ENCODE measurements at regions not wholly inside any gene's neighbourhood (a gene's known extent, or its start where the extent isn't known, plus 50 kb on each side); places are given as distances from the start of the nearest gene placed in this dataset.

DNA sequence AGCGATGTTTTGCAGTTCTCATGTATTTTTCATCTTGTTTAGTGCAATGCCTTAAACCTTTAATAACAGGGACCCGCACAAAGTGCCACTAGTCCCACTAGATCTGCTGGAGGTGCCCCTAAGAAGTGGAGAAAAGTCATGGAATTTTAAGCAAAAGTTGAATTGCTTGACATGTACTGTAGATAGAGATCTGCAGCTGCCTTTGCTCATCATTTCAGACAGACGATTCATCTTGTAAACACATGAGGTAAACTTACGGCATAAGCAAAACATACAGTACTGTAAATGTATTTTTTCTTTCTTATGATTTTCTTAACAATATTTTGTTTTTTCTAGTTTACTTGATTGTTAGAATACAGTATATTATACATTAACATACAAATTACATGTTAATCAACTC is 295.6 kb downstream of the CASP12 start:
- DNase-seq, result no peak
- no peak for TF ChIP-seq POLR2A (IDR thresholded peaks at IDR 0.05; ENCODE audit: low read length)
- no peak for TF ChIP-seq GATA1 (IDR thresholded peaks at IDR 0.05; ENCODE audit: low read depth, low read length)

DNA sequence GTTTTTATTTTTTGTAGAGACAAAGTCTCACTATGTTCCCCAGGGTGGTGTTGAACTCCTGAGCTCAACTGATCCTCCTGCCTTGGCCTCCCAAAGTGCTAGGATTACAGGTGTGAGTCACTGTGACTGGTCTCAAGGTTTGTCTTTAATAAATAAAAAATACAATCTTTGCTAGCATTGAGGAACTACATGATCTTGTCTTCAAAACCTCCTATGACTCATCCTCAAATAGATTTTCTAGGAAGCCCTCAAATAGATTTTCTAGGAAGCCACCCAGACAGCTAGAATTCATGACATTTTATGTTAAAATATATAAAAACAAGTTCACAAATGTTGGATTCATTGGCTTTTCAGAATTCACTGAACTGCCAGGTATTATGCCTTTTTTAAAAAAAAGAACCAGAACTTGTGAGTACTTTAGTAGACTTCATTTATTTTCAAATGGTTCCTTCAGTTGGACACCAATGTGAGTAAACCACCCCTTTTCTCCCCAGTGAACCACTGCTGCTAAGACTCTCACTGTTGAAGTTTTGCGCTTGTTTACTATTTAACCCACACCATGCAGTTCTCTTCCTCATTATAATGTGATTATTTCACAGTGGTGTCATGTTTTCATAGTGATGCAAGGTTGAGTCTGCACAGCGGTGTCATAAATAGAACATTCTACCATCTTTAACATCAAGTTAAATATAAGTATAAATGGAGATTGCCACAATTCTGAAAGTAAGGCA is 303.9 kb downstream of the CASP12 start:
- TF ChIP-seq GATA1 (IDR thresholded peaks at IDR 0.05; ENCODE audit: low read depth, low read length), result no peak
- no peak for TF ChIP-seq POLR2A (IDR thresholded peaks at IDR 0.05; ENCODE audit: low read length)
- no peak for DNase-seq

DNA sequence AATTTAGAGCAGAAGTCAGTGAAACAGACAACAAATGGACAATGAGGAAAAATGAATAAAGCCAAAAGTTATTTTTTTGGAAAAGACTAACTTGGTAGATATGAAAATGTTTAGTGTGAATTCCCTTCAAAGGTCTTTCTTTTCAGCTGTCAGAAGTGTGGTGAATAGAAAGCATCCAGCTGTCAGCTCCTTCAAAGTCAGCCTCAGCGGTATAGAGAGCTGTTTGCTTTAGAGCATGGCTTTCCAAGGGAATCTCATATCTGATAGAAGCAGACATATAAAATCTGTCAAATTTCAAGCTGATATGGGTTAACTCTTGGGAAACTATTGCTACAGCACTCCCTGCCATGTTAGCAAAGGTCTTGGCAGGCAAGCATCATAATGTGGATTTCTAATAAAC is 309.3 kb downstream of the CASP12 start:
- DNase-seq, result no peak
- no peak for TF ChIP-seq POLR2A (IDR thresholded peaks at IDR 0.05; ENCODE audit: low read length)
- no peak for TF ChIP-seq GATA1 (IDR thresholded peaks at IDR 0.05; ENCODE audit: low read depth, low read length)

DNA sequence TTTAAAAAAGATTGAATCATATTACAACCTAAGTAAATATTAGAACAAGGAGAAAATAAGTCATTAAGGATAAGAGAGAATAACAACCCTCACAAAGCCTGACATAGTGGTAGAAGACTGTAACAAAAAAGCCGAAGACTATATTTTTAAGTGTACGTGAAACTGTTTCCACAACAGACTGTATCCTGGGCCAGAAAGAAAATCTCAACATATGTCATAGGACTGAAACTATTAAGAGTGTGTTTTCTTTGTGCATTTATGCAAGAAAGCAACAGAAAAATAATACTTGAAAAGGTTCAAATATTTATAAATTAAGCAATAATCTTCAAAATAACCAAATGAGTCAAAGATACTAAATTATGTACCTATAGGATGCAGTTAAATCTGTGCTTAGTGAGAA is 309.8 kb downstream of the CASP12 start:
- no peak for DNase-seq
- TF ChIP-seq GATA1 (IDR thresholded peaks at IDR 0.05; ENCODE audit: low read depth, low read length) (no peak), POLR2A (IDR thresholded peaks at IDR 0.05; ENCODE audit: low read length) (no peak)

DNA sequence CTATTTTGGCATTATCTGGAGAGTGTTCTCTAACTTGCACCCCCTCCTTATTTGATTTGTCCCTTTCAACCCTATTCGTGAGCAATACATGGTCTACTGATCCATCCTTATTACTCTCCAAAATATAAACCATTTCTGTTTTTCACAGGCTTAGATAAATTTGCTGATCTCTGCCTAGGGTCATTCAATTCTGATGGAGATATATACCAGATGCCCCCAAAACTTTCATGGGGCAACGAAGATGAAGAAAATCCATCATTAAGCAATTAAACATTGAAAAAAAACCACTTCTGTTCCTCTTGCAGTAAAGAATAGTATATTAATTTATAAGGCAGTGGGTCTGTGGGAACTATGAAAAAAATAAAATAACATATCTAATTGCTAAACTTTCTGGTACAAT is 313.4 kb downstream of the CASP12 start:
- DNase-seq, result no peak
- TF ChIP-seq POLR2A (IDR thresholded peaks at IDR 0.05; ENCODE audit: low read length), result no peak
- no peak for TF ChIP-seq GATA1 (IDR thresholded peaks at IDR 0.05; ENCODE audit: low read depth, low read length)

DNA sequence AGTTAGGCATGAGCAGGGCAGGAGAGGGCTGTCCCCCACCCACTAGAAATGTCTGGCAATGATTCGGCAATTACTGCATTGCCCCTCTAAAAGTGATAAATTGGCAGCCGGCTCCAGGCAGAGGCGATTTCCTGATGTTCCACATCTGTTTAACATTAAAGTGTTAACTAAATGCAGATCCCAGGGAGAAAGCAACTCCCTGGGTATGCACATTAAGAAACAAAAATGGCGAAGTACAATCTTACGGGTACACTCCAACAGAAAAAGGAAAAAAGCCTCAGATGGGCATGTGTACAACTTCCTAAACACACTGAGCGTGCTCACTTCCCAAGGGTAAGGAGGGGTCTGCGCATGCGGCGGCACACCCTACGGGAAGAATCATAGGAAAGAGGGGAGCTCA is 314.4 kb downstream of the CASP12 start:
- DNase-seq, result no peak

DNA sequence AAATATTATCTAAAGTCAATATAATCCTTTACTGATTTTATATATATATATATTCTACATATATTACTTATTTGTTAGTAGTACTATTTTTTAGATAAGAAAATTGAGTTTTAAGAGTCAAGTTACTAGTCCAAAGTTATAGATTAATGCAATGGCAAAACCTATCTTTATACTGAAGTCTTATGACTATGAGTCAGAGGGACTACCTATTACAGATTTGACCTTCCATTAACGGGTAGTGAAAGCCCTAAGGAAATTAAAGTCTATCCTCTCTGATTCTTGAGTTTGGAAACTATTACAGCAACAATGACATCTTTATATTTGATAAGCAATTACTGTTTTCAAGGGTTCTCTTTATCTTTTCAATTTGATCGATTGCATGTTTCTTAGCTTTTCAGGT is 315.8 kb downstream of the CASP12 start:
- DNase-seq, result no peak
- TF ChIP-seq GATA1 (IDR thresholded peaks at IDR 0.05; ENCODE audit: low read depth, low read length) (no peak), POLR2A (IDR thresholded peaks at IDR 0.05; ENCODE audit: low read length) (no peak)

More for the DNA sequence above, 314.4 kb downstream of the CASP12 start:
- TF ChIP-seq GATA1 (IDR thresholded peaks at IDR 0.05; ENCODE audit: low read depth, low read length), result no peak
- no peak for TF ChIP-seq POLR2A (IDR thresholded peaks at IDR 0.05; ENCODE audit: low read length)

DNA sequence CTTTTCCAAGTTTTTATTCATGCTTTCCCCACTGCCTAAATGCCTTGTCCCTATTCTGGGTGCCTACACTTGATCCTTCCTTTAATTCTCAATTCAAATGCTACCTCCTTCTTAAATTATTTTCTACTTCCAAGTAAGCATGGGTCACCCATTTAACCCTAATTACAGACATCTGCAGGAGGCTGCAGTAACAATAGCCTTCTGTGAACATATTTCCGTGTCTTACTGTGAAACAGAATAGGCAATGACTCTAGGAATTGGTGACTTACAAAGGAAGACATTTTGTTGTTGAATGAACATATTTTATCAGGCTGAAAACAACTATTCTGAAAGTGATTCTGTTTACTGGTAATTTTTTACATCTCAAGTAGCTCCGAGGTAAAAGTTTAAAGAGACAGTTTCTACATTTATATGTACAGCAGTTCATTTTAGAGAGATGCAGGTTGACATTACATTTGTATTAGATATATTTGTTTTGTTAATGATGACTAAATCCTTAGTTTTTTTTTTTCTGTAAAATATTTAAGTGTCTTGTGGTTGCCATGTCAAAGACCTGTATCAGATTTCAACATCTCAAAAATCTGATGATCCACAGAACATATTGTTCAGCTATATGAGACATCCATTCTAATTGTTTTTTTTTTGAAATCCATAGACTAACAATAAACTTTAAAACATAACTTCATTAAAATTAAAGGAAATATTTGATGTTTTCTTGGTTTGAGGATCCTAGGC is 316.8 kb downstream of the CASP12 start:
- DNase-seq, result no peak
- TF ChIP-seq GATA1 (IDR thresholded peaks at IDR 0.05; ENCODE audit: low read depth, low read length), result no peak
- TF ChIP-seq POLR2A (IDR thresholded peaks at IDR 0.05; ENCODE audit: low read length), result no peak

DNA sequence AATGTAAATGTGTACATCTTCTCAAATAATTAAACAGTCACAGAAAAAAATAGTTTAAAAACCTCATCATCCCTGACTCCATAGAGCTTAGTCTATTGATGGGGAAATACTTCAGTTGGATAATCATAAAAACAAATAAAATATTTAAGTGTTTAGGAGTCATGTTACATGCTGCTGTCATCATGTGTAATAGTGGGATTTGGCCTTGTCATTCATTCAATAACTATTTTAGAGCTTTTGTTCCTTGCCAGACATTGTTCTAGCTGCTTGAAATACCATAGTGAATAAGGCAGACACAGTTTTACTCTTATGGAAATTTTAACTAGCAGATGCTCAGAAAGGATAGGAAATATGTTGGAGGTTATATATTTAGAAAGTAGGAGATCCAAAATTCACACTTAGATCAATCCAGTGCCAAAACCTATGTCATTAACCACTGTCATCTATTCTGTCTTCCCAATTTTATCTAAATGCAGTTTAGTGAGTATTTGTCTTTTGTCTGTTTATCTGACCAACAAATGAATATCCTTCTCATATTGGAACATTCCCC is 324.7 kb downstream of the CASP12 start:
- DNase-seq, result no peak

DNA sequence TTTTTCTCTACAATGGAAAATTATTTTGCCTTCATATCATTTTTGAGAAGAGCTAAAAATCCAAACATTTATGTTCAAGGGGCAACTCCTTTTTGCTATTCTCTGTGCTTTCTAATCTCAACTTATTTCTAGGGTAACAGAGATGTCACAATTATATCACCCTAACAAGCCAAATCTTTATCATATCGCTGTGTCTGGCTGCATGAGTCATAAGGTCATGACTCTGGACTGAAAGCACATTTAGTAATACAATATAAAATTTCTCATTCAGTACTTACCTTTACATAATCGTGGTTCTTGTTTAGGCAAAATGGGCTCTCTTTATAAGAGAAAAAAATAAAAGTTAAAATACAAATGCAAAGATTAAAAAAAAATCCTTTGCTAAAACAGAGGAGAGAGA is 326.0 kb downstream of the CASP12 start:
- TF ChIP-seq GATA1 (IDR thresholded peaks at IDR 0.05; ENCODE audit: low read depth, low read length), result no peak
- no peak for TF ChIP-seq POLR2A (IDR thresholded peaks at IDR 0.05; ENCODE audit: low read length)
- DNase-seq, result peak in 1 of 2 experiments; percentile 11

More for the DNA sequence above, 324.7 kb downstream of the CASP12 start:
- TF ChIP-seq POLR2A (IDR thresholded peaks at IDR 0.05; ENCODE audit: low read length) (no peak), GATA1 (IDR thresholded peaks at IDR 0.05; ENCODE audit: low read depth, low read length) (no peak)

DNA sequence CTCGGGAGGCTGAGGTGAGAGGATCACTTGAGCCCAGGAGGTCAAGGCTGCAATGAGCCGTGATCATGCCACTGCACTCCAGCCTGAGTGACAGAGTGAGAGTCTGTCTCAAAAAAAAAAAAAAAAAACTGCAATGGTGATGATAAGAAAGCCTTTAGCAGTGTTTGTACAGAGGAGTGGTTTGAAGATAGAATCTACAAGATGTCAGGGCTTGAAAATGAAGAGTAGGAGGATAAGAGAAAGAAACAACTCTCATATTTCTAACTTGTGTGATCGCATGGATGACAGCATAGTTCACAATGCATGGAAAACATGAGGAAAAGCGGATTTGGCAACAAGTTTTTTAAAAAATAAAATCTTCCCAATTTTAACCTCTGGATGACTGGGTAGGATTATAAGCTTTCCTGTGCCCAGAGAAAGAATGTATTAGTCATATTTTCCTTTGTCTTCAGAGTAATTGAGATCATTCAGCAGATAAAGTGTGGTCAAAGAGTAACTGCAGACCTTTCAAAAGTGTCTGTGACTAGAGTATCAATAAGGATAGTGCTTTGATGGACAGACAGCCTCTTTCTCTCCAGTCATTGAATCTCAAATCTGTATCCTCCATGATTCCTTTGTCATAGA is 328.1 kb downstream of the CASP12 start:
- TF ChIP-seq POLR2A (IDR thresholded peaks at IDR 0.05; ENCODE audit: low read length), result no peak
- TF ChIP-seq GATA1 (IDR thresholded peaks at IDR 0.05; ENCODE audit: low read depth, low read length), result no peak
- DNase-seq, result peak in 1 of 2 experiments; percentile 19

DNA sequence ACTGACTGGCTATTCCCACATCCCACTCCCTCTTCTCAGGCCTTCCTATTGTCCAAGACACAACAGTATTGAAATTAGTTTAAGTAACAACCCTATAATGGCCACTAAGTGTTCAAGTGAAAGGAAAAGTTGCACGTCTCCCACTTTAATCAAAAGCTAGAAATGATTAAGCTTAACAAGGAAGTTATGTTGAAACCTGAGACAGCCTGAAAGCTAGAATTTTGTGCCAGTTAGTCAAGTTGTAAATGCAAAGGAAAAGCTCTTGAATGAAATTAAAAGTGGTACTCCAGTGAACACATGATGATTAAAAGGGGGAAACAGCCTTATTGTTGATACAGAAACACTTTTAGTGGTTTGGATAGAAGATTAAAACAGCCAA is 332.7 kb downstream of the CASP12 start:
- TF ChIP-seq POLR2A (IDR thresholded peaks at IDR 0.05; ENCODE audit: low read length) (no peak), GATA1 (IDR thresholded peaks at IDR 0.05; ENCODE audit: low read depth, low read length) (no peak)
- DNase-seq, result no peak

DNA sequence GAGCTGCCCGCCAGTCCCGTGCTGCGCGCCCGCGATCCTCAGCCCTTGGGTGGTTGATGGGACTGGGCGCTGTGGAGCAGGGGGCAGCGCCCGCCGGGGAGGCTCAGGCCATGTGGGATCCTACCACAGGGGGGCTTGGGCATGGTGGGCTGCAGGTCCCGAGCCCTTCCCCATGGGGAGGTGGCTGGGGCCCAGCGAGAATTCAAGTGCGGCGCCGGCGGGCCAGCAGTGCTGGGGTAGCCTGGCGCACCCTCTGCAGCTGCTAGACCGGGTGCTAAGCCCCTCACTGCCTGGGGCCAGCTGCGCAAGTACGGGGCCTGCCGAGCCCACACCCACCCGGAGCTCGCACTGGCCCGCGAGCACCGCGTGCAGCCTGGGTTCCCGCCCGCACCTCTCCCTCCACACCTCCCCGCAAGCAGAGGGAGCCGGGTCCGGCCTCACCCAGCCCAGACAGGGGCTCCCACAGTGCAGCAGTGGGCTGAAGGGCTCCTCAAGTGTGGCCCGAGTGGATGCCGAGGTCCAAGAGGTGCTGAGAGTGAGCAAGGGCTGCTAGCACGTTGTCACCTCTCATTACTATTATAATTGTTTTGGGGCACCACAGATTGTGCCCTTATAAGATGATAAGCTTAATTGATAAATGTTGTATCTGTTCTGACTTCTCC is 333.2 kb downstream of the CASP12 start:
- no peak for DNase-seq
- TF ChIP-seq POLR2A (IDR thresholded peaks at IDR 0.05; ENCODE audit: low read length), result no peak
- TF ChIP-seq GATA1 (IDR thresholded peaks at IDR 0.05; ENCODE audit: low read depth, low read length), result no peak
